Vagina (tissue), 2 donors: ENCODE measurements at regions not wholly inside any gene's neighbourhood (a gene's known extent, or its start where the extent isn't known, plus 50 kb on each side); places are given as distances from the start of the nearest gene placed in this dataset.

Experiments
- DNase-seq, 2 donors: peaks; one replicate each; pipeline ENCODE4 v3.0.0-alpha.2; 2017; ENCODE audit errors: extremely low spot score in 2 of 2
- H3K27ac ChIP-seq: fragments of 200-600 bp; sonication (generic); one replicate; pipeline ENCODE4 v1.5.1; 2019
- H3K27me3 ChIP-seq: fragments of 200-600 bp; sonication (generic); one replicate; pipeline ENCODE4 v1.5.1; 2019
- H3K36me3 ChIP-seq, 2 donors: fragments of 200-600 bp; sonication (generic); one replicate each; pipeline ENCODE4 v1.5.1; 2017 to 2019
- H3K4me1 ChIP-seq: fragments of 200-600 bp; sonication (generic); one replicate; pipeline ENCODE4 v1.5.1; 2019
- H3K4me3 ChIP-seq, 2 donors: fragments of 200-600 bp; sonication (generic); 1 replicate in 1 of 2; 2 replicates in 1 of 2; pipeline ENCODE4 v1.5.1; 2016 to 2019
- H3K9me3 ChIP-seq: fragments of 200-600 bp; sonication (generic); one replicate; pipeline ENCODE4 v1.5.1; 2019
- CTCF ChIP-seq, 3 experiments: fragments of 450-650 bp in 2 of 3; fragments of 200-600 bp in 1 of 3; sonication (generic) in 1 of 3; IDR thresholded peaks; one replicate each; pipeline ENCODE4 v1.5.1; 2017 to 2019; ENCODE audit warnings: antibody characterized with exemption in 3 of 3, mild to moderate bottlenecking in 2 of 3, moderate library complexity in 2 of 3
- POLR2A ChIP-seq, 2 donors: fragments of 450-650 bp; IDR thresholded peaks; one replicate each; pipeline ENCODE4 v1.6.1; 2017; ENCODE audit warnings: antibody characterized with exemption in 2 of 2, mild to moderate bottlenecking in 2 of 2, moderate library complexity in 2 of 2
- POLR2AphosphoS5 ChIP-seq, 2 donors: sonication (generic); formaldehyde crosslinking; IDR thresholded peaks; one replicate each; pipeline ENCODE4 v1.9.0; 2017; ENCODE audit warnings: antibody characterized with exemption in 2 of 2, mild to moderate bottlenecking in 2 of 2, low read depth in 1 of 2; ENCODE audit not compliant: insufficient read depth in 1 of 2
- intact Hi-C: fragments of 100-400 bp; cut with DNase I; formaldehyde crosslinking; loops from one replicate; pipeline ENCODE4 v1.15.1; 2023

GRCh38 chr18:28281400-28281799 lies 104.5 kb upstream of the CDH2 start:
- no peaks in the 10 kb centered on the region for H3K36me3 ChIP-seq
- H3K9me3 ChIP-seq = no peaks in the 10 kb centered on the region
- no peaks in the 10 kb centered on the region for H3K4me1 ChIP-seq
- no peaks in the 10 kb centered on the region for H3K27me3 ChIP-seq
- no peak for DNase-seq
- TF ChIP-seq POLR2A (IDR thresholded peaks at IDR 0.05) = no peak
- no peak for TF ChIP-seq POLR2AphosphoS5 (IDR thresholded peaks at IDR 0.05; ENCODE audit: insufficient read depth in 1 of 2, low read depth in 1 of 2)
- no peak for TF ChIP-seq CTCF (IDR thresholded peaks at IDR 0.05)
- H3K27ac ChIP-seq = no peak overlapping the region
- intact Hi-C loops = no loop called here
- no peak overlapping the region for H3K4me3 ChIP-seq

- DNase-seq = no peak
- no peak overlapping the region for H3K4me3 ChIP-seq
- H3K27me3 ChIP-seq = no peaks in the 10 kb centered on the region
- TF ChIP-seq CTCF (IDR thresholded peaks at IDR 0.05) (no peak), POLR2A (IDR thresholded peaks at IDR 0.05) (no peak), POLR2AphosphoS5 (IDR thresholded peaks at IDR 0.05; ENCODE audit: insufficient read depth in 1 of 2, low read depth in 1 of 2) (no peak)
- H3K27ac ChIP-seq = no peak overlapping the region
- no peaks in the 10 kb centered on the region for H3K4me1 ChIP-seq
- intact Hi-C loops = loop anchor here (10.0 kb wide), 1 partner anchor 65 kb away; no protein-coding TSS in a partner anchor
- no peaks in the 10 kb centered on the region for H3K36me3 ChIP-seq
- no peaks in the 10 kb centered on the region for H3K9me3 ChIP-seq
These were observed 92.8 kb upstream of the CDH2 start for GRCh38 chr18:28269750-28270149.

- no peak overlapping the region for H3K4me3 ChIP-seq
- no peaks in the 10 kb centered on the region for H3K27me3 ChIP-seq
- no peak for TF ChIP-seq CTCF (IDR thresholded peaks at IDR 0.05)
- no peak for TF ChIP-seq POLR2A (IDR thresholded peaks at IDR 0.05)
- intact Hi-C loops = no loop called here
- H3K36me3 ChIP-seq = no peaks in the 10 kb centered on the region
- H3K9me3 ChIP-seq = no peaks in the 10 kb centered on the region
- no peak for DNase-seq
- no peaks in the 10 kb centered on the region for H3K4me1 ChIP-seq
- no peak overlapping the region for H3K27ac ChIP-seq
These were observed 91.1 kb upstream of the CDH2 start for GRCh38 chr18:28267878-28268625.

- no peaks in the 10 kb centered on the region for H3K9me3 ChIP-seq
- H3K4me3 ChIP-seq = no peak overlapping the region
- H3K27ac ChIP-seq = no peak overlapping the region
- intact Hi-C loops = no loop called here
- no peaks in the 10 kb centered on the region for H3K4me1 ChIP-seq
- H3K27me3 ChIP-seq = no peaks in the 10 kb centered on the region
- DNase-seq = no peak
- no peak for TF ChIP-seq POLR2A (IDR thresholded peaks at IDR 0.05)
- no peak for TF ChIP-seq CTCF (IDR thresholded peaks at IDR 0.05)
- TF ChIP-seq POLR2AphosphoS5 (IDR thresholded peaks at IDR 0.05; ENCODE audit: insufficient read depth in 1 of 2, low read depth in 1 of 2) = no peak
- no peaks in the 10 kb centered on the region for H3K36me3 ChIP-seq
These were observed 90.3 kb upstream of the CDH2 start for GRCh38 chr18:28267276-28267675.

GRCh38 chr18:28256166-28256565 lies 79.2 kb upstream of the CDH2 start:
- H3K4me3 ChIP-seq = no peak overlapping the region
- no peaks in the 10 kb centered on the region for H3K27me3 ChIP-seq
- no peak for DNase-seq
- H3K9me3 ChIP-seq = no peaks in the 10 kb centered on the region
- TF ChIP-seq CTCF (IDR thresholded peaks at IDR 0.05) = no peak
- TF ChIP-seq POLR2AphosphoS5 (IDR thresholded peaks at IDR 0.05; ENCODE audit: insufficient read depth in 1 of 2, low read depth in 1 of 2) = no peak
- no peak for TF ChIP-seq POLR2A (IDR thresholded peaks at IDR 0.05)
- no peak overlapping the region for H3K27ac ChIP-seq
- intact Hi-C loops = no loop called here
- no peaks in the 10 kb centered on the region for H3K4me1 ChIP-seq
- H3K36me3 ChIP-seq = no peaks in the 10 kb centered on the region
